ENCODE measurements at regions not wholly inside any gene's neighbourhood (a gene's known extent, or its start where the extent isn't known, plus 50 kb on each side); places are given as distances from the start of the nearest gene placed in this dataset.
"Not testable (repeated sequence)": the region's sequence is repeated elsewhere in the genome, so short reads cannot be mapped to it uniquely, and the experiment has no call there.

DNA sequence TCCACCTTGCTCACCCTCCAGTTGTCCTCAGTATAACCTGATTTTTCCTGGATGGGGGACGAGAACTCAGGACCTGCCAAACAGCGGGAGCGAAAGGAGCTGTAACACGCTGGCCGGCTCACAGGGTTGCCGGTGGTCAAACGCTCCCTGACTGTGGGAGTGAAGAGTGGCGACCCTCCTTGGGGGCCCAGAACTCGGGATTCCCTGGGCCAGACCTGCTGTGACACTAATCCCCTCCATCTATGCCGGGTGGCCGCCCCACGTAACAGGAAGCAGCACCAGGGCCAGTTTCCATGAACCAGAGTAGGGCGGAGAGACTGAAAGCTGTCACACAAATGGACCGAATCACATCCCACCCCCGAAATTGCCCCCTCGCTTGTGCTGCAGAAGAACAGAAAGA lies 1809.2 kb upstream of the ACO1 start:
- no peak for DNase-seq

DNA sequence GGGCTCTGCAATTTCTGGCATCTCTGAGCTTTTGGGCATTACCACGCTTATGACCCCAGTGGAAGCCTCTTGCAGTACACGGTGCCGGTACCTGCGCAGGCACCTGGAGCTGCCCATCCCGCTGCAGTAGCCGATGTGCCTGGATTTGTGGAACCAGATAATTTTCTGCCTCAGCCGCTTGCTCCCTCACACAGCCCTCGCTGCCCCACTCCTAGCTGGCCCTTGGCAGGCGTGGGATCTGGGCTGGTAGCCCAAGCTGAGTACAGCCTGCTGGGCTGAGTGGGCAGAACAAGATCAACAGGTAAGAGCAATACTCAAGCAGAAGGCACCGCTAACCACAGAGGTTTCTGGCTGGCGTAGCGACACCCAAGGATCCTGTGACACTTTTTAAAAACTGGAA lies 1808.8 kb upstream of the ACO1 start:
- DNase-seq = no peak

DNA sequence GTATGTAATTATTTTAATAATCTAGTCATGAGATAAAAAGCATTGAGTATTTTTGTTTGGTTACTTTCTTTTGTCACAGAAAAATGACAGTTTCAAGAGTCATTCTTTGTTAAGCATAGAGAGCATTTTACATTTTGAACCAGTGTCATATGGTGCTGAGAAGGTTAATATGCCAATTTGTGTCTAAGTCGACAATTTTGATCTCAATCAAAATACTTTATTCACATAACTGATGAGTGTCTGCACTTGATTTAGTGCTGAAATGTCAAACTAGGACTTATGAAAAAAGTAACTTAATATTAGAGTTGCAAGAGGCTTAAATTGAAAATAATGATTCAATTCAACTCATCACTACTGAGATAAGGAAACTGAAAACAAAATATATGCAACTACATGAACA lies 1804.6 kb upstream of the ACO1 start:
- DNase-seq = no peak

DNA sequence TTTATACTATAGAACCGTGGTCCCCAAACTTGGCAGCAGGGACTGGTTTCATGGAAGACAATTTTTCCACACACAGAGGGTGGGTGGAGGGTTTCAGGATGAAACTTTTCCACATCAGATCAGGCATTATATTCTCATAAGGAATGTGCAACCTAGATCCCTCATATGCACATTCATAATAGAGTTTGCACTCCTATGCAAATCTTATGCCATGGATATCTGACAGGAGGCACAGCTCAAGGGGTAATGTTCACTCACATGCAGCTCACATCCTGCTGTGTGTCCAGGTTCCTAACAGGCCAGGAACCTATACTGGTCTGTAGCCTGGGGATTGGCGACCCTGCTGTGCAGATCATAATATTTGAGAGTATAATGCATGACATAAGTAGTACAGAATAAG lies 1802.2 kb upstream of the ACO1 start:
- DNase-seq = no peak

DNA sequence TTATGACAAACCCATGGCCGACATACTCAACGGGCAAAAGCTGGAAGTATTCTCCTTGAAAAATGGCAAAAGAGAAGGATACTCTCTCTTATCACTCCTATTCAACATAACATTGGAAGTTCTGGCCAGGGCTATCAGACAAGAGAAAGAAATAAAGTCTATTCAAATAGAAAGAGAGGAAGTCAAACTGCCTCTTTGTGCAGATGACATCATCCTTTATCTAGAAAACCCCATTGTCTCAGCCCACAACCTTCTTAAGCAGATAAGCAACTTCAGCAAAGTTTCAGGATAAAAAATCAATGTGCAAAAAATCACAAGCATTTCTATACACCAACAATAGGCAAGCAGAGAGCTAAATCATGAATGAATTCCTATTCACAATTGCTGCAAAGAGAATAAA lies 1799.9 kb upstream of the ACO1 start:
- DNase-seq = no peak

DNA sequence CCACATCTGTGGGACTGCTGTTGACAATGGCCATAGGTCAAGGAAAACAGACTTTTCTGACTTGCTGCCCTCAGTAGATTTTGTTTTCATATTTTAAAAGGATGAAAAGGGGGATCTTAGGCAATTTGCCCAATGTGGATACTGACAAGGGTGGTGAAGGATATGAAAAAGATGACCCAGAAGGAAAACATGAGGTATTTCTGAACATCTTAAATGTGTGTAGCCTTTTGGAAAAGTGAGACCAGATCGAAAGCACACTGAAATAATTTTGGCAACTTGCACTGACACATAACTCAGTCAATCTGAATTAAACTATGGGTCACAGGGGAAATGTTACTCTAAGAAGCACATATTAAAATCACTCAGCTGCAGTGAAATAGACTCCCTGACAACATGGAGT lies 1793.0 kb upstream of the ACO1 start:
- DNase-seq = no peak

DNA sequence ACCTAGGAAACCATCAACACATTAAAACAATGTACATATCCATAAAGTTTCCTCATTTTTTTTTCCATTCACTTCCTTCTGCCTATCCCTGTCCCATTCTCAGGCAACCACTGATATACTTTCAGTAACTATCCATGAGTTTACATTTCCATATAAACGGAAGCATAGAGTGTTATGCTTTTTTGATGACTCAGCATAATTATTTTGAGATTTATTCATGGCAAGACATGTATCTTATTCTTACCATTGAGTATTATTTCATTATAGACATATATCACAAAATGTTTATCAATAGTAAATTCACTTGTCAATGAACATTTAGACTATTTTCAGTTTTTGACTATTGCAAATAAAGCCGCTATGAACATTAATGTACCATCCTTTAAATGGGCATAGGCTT lies 1786.8 kb upstream of the ACO1 start:
- DNase-seq = no peak

DNA sequence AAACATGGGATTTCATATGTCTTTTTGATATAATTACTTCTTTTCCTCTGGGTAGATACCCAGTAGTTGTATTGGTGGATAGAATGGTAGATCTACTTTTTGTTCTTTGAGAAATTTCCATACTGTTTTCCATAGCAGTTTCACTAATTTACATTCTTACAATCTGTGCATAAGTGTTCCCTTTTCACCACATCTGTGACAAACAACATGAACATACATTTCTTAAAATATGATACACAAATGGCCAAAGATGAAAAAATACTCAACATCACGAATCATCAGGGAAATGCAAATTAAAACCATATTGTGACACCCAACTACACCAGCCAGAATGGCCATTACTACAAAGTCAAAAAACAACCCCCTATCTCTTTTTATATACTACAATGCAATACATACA lies 1778.5 kb upstream of the ACO1 start:
- no peak for DNase-seq

DNA sequence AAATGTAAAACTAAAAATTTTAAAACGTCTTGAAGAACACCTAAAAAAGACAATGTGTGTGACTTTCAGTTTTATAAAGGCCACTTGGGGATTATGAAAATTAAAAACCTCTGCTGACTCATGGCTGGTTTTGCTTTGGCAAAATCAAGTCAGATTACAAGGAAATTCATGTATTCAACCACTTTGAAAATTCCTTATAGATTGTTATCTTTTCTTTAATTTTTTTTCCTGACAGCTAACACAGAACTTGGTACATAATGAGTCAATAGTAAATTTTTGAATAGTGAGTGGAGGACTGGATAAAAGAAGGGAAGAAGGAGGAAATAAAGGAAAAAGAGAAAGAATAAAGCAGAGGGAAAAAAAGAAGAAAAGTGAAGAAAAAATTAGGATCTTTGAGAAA lies 1774.7 kb upstream of the ACO1 start:
- no peak for DNase-seq

DNA sequence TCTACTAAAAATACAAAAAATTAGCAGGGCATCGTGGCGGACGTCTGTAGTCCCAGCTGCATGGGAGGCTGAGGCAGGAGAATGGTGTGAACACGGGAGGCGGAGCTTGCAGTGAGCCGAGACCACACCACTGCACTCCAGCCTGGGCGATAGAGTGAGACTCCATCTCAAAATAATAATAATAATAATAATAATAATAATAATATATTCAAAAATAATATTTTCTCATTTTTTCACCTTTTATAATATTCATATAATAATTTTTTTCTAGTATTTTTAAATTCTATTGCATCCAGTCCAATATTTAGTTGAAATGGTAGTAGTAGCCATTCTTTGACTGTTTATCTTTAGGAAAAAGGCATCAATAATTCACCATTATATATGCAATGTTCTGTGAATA lies 1767.7 kb upstream of the ACO1 start:
- not testable (repeated sequence) for DNase-seq

DNA sequence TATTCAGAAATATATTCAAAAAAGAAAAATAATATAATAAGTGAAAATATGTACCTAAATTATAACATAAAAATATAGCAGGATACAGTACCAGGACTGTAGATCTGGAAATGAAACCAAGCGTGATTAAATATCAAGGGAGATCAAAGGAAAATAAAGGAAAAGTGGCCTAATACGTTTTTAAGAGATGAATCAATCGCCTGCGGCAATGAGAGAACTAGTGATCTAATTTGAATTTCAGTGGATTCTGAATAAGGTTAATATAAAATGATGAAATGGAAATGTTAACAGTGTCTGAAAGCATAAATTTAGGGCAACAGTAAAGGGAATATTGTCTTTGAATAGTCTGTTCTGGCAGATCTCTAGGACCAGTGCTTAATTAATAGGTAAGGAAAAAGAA lies 1761.9 kb upstream of the ACO1 start:
- DNase-seq = no peak

DNA sequence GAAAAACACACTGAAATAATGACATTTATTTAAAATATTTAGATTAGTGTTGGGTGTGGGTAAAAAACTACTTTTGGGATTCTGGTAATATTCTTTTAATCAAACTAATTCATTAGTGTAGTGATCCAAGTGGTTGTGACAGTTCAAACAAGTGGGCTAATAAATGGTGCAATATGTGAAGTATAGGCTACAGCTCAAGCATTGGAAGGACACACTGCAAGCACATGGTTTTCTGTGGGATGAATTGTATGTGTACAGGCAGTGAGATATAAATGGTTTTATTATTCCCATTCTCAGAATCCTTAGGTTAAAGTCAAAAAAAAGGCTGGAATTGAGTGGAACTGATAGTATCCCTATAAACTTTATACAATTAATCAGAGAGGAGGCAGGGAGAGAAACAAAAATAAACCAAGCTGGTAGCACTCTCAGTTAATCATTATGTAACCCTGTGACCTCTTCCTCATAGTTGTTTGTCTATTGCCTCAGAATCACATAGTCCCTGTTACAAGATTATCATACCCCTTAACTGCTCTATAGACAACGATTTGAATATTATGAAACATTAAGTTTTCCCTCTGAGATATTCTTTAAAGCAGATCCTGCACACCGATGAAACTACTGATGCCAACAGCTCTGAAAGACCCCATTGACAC lies 1755.4 kb upstream of the ACO1 start:
- no peak for DNase-seq

DNA sequence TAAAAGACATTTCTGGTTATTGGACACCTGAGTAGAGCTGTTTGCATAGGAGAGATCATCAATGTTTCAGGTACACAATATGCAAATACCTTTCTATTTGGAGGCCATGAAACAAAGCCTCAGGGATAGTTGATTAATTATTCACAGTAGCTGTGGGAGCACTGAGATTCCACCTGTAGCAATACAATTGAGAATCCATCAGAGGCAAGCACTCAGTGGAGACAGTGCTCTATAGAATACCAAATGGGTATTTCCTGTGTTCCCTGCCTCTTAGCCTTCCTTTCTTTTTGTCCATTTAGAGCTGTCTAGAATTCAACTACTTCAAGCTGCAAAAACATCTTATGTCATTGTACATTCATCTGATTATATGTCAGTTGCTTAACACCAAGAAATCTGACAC lies 1754.0 kb upstream of the ACO1 start:
- no peak for DNase-seq

DNA sequence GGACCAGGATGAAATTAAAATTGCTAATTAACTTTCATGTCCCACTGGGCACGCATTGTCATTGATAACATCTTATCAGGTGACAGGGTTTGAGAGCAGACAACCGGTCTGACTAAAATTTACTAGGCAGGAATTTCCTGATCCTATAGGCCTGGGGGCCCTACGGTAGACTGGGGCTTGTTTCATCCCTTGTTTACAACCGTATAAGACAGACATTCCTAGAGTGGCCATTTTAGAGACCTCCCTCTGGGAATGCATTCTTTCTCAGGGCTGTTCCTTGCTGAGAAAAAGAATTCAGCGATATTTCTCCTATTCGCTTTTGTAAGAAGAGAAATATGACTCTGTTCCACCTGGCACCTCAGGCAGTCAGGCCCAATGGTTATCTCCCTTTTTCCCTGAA lies 1737.8 kb upstream of the ACO1 start:
- not testable (repeated sequence) for DNase-seq

DNA sequence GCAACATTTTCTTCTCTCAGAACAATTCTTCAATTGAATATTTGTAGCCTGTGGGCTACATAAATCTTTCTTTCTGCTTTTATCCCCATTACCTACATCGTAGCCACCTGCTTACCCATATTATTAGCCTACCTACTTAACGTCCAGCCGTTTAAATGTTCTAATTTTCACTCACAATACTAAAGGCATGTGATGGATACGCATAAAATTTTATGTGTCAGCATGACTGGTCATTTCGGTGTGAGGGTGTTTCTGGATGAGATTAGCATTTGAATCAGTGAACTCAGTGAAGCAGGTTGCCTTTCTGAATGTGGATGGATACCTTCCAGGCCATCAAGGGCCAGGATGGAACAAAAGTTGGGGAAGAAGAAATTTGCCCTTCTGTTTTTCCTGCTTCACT lies 1722.5 kb upstream of the ACO1 start:
- DNase-seq = no peak

DNA sequence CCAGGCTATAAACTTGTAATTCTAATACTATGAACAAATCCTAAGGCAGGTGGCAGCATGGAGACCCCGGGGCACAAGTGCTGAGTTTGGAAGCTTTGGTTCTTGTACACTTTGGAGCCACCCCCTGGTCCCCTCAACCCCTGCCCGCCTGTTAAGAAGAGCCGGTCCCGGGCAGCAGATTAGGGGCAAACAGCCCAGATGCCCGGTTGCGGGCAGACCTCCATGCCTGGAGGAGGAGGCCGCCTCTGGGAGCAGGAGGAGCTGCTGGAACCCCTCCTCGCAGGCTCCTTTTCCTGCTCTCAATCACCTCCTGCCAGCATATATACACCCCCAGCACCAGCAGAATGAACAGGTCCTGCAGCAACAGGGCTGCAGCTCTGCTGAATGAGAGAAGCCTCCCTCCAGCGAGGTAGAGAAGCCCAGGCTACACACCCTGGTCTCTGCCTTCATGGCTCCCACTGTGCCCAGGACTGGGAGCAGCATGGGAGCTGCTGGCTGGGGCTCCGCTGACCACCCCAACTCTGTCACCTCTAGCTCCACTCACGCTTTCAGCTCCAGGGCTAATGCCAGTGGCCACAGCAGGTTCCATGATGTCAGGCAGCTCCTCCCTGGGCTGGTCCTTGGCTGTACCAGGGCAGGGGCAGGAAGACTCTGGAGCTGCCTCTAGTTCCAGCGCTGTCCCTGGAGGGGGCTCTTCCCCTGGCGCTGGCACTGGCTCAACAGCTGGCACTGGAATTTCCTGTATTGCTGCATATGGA lies 1713.5 kb upstream of the ACO1 start:
- no peak for DNase-seq

DNA sequence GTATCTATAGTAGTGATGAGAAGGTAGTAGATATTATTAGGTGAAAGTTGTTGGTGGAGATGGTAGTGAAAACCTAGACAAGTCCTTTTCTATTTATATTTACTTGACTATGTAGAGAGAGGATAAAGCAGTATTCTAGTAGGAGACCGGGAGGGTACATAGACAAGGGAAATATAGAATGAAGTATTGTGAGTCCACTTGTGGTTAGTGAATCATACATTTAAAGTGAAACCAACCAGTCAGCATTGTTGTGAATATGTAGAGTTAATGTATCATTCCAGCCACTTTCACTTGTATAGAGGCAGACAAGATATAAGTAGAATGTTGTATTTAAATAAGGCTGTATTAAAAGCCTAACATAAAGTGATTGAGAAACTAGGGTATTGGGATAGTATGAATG lies 1711.3 kb upstream of the ACO1 start:
- DNase-seq = no peak

DNA sequence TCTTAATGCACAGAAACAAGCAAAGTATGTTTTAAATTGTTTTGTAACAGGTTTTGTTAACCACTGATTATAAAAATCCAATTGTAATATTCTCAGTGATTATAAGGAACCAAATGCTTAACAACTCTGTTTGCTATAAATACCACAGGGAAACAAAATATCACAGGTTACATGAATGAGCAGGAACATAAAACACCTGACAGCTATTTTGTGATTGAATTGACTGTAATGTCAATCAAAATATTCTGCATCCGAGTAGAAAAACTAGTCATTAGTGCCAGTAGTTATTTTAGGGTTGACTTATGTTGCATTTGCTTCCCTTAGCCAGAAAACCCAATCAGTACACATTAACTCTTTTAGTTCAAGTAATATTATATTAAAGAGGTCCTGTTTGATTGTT lies 1707.8 kb upstream of the ACO1 start:
- no peak for DNase-seq

DNA sequence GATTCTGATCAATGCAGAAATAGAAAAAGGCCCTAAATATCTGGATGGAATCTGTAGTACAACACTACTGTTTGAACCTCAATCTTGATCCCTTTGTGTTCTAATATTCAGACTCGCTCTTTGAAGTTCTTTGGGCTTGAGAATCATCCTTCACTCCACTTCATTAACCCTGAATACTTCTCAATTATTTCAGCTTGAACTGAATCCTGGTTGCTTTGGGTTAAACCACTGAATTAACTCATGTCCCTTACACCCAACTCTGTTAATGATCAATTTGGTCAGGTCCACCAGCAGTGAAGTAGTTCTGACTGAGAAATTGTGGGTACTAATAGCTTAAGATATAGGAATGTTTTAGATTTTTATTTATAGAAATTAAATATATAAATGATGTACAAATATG lies 1707.2 kb upstream of the ACO1 start:
- no peak for DNase-seq

DNA sequence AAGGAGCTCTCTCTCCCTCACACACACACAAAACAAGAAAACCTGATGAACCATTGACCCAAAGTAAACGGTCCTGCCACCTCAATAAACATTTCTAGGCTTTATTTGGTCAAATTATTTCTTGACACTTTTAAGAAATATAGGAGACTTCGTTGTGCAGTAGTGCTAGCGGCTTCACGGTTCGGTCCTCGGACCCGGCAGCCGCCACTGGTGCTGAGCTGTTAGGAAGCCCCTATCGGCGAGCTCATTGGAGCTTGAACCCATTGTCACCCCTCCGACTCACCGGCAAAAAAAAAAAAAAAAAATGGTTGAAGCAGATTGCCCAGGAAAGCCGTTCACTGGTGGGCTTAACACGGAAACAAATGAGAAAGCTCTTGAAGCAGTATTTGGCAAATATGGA lies 1695.6 kb upstream of the ACO1 start:
- no peak for DNase-seq

DNA sequence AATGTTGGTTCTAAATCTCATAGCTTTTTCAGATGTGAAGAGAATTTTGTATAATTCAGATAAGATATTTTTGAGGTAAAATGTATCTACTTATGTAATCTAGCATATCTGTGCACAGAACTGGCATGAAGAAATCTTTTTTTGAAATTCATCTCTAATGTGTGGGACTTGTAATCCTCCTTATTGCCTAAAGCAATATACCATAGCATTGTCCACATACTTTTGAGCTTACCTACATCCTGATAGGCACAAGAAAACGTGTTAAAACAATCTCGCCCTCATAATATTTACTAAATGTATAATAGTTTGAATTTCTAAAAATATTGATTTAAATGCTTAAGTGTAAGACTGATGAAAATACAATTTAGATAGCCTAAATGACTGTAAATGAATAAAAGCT lies 1686.5 kb upstream of the ACO1 start:
- no peak for DNase-seq

DNA sequence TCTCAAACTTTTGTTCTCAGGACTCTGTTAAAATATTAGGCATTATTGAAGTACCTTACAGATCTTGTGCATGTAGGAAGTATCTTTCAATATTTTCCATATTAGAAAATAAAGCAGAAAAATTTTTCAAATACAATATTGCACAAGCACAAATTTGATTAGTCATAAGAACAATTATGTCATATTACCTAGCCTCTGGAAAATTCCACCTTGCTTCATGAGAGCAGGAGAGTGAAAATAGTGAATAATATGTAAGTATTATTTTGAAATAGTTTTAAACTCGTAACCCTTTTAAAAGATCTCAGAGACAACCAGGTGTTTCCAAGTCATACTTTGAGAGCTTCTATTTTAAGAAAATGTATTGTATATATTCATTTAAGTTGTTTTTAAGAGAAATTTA lies 1672.9 kb upstream of the ACO1 start:
- no peak for DNase-seq

DNA sequence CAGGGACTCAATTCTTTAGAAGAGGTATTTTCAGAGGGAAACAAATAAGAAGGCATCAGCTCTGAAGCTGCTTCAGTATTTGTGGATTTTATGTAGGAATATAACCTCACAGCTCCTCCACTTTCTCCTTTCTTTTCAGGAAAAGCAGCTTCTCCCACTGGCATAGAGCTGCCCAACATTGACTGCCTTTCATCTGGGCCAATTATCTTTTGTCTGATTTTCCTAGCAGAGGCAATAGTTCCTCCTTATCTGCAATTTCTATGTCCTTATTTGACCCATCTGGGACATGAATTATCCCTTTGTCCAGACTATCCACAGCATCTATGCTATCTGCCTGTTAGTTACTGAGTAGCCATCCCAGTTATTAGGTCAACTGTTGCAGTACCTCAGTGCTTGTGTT lies 1671.2 kb upstream of the ACO1 start:
- DNase-seq = peak in 1 of 58 donors; percentile 2

DNA sequence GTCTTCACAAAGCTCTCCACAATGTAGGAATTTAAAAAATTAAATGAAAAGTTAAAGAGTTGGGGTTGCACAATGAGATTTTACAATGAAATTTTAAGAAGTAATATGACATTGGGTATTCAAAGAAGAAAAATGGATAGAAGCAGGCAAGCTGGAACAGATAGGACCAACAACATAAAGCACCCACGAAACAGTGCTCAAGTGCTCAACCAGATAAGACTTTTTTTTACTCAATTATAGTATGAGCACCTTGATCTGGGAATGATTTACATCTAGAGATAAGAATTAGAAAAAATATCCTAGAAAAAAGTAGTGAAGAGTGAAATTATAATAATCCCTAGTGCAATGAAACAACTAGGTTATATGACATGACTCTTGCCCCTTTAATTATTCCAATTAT lies 1670.1 kb upstream of the ACO1 start:
- DNase-seq = no peak
